Midbrain (tissue), 1 donor: ENCODE measurements at regions not wholly inside any gene's neighbourhood (a gene's known extent, or its start where the extent isn't known, plus 50 kb on each side); places are given as distances from the start of the nearest gene placed in this dataset.

Experiments
- DNase-seq: peaks from one replicate; lab custom pipeline; 2025; lab: John Stamatoyannopoulos, UW

DNA sequence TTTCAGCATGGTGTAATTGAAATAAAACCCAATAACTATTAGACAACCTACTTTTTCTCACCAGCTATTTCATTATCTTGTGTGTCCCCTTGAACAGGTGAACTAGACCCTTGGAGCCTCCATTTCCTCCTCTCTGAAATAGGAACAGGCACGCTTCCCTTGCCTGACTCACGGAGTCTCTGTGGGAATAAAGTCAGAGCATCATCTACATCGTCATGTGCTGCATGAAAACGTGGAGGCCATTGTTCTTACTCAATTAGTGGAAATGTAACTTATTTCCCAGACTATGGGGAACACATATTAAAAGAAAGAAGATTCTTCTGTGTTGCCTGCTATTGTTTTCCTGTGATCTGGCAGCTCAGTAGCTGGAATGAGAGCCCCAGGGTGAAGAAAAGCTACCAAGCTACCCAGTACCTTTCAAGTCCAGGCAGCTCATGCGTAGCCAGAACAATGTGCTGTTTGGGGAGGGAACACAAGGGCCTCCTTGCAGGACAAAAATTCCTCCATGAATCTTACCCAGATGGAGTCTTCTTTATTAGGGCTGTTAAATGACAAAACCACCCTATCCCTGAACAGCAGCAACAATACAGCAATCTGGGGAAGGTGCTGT lies 59.8 kb downstream of the SOX11 start:
- DNase-seq: no peak

DNA sequence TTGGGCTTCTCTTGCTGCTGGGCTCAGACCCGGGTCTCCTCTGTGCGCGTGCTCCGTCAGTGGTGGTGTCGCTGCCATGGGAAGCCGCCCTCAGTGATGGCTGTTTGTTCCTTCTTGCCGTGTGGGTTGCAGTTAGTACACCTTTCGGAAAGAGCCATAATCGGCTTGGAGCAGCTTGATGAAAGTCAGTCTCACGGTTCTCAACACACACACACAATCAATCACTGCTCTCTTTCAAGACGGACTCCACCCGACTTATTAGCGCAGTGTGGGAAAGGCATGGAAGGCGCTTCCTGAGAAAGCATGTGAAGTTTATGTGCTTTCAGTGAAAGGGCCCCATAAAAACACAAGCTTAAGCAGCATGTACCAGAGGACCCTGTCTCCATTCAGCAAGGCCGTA lies 64.1 kb downstream of the SOX11 start:
- DNase-seq: no peak

DNA sequence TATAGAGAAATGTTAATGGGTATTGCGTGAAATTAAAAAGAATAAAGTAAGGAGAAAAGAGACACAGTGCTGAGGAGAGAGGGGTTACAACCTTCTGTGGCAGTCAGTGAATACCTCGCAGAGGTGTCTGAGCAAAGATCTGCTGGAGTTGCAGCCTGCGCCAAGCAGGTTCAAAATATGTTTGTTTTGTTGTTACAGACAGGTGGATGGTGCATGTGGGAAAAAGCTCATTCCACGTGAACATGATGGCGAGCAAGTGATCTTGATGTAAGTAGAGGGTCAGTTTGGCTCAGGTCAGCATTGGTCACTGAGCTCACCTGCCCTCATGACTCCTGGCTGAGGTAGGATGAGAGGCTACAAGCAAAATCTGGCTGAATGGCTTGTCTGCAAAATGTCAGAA lies 66.2 kb downstream of the SOX11 start:
- DNase-seq: no peak

DNA sequence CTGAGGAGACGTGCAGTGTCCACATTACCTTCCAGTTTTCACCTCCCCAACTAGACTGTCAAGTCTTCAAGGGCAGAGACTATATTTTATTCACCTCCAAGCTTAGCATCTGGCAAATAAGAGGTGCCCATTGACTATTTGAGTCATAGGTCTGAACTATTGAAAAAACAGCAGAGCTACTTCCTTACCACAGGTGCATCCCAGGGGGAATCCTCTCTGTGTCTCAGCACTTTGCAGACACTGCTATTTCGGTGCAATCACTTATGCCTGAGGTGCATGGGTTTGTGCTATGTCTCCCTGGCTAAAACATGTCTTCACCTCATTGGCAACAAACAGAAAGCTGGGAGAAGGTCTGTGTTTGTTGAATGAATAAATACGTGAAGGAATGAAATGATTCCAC lies 67.8 kb downstream of the SOX11 start:
- DNase-seq: no peak

DNA sequence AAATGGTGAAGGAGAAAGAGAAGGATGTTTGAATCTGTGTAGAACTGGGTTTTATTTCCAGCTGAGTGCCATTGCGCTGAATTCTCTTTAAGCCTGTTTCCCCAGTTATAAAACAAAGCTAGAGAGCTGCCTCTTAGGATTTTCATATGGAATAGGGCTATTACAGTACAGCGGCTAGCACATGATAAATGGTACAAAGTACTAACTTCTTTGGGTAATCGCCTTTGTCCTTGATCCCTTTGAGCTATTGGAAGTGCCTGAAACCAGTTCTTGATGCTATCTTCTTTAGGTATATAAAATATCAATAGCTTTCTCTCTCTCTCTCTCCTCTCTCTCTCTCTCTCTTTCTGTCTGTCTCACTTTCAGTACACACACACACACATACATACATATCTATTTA lies 71.3 kb downstream of the SOX11 start:
- no peak for DNase-seq

DNA sequence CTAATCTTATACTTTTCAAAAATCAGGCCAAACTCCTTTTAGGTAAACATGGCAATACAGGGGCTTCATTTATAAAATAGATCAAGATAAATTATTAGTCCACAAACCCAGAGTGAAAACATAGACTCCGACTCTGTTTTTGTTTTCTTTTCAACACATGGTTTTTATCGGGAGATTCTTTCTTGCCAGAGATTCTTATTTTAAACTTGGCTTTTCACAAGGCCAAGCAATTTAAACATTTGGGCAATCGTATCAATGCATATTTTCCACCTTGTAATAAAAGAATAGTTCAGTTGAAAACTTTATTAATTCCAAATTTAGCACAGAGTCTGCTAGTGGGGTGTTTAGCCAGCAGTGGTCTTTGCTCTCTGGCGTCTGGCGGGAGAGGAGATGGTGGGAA lies 71.9 kb downstream of the SOX11 start:
- DNase-seq: no peak

DNA sequence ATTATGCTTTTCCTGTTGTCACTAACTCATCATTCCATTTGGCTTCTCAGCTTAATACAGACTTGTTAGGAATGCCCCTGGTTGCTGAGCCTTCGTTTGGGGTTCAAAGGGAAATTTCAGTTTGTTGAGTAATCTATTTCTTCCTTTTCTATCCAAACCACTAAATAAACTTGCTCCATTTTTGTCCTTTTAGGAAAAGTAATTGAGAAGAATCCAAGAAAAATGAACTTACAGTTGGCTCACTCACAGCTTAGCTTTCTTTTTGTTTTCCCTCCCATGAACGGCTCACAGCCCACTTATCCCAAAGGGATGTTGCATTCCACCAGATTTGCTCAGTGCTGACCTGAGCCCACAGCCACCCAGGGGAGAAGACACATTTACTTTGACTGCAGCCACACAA lies 73.9 kb downstream of the SOX11 start:
- DNase-seq: no peak

DNA sequence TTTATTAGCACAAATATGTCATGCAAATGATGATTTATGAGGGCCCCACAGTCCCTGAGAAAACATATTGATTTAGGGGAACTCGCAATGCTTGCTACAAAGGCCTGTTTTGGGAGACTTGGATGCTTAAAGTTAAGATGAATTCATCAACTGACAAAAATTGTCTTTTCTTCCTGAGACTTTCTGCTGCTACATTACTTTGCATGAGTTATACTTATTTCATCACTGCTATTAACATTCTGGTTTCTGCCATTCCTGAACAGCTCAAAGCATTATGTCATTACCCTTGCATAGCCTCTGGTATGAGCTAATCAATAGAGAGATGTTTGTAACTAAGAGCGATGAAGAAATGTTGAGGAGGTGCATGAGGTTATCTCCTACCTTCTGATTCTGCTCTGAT lies 74.4 kb downstream of the SOX11 start:
- no peak for DNase-seq

DNA sequence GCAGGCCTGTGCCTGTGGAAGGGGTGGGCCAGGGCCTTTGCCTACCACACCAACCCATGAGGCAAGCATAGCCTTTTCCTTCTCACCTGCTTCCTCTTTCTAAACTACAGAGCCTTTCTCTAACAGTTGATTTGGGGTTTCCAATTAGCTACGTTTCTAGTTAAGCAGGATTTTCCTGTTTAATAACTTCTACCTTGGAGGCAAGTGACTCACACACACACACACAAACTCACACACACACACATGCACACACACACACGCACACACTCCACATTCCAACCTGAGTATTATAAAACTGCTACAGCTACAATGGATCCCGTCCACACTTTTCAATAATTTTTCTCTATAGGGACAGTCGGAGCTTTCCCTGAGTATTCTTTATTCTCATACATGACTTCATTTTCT lies 84.9 kb downstream of the SOX11 start:
- no peak for DNase-seq

DNA sequence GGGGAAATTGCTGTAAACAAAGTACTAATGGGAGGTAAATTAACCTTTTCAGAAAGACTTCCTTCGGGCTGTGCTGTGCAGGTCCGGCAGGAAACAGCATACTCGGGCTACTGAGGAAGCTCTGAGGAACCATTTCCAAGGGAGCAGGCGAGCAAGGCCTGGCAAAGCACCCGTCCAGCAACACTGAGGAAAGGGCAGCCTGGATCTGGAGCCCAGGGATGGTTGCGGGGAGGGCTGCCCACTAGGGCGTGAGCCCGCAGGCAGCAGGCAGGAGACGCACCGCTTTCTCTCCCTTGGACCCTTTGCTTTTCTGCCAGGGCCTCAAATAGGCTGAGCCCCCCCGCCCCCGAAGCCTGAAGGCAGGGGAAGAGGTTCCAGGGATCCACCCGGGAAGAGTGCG lies 89.5 kb downstream of the SOX11 start:
- no peak for DNase-seq

DNA sequence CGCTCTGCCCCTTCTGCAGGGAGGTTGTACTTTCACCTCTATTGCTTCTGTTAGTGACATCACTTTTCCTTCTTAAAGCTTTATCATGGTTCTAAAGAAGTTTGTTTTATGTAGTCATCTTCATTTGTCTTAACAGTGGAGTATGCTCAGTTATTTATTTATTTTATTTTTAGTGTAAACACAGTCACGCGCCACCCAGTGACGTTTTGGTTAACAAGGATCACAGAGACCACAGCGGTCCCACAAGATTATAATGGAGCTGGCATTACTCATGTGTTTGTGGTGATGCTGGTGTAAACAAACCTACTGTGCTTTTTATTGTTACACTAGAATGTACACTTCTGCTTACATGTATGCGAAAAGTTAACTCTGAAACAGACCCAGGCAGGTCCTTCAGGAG lies 89.9 kb downstream of the SOX11 start:
- DNase-seq: no peak

DNA sequence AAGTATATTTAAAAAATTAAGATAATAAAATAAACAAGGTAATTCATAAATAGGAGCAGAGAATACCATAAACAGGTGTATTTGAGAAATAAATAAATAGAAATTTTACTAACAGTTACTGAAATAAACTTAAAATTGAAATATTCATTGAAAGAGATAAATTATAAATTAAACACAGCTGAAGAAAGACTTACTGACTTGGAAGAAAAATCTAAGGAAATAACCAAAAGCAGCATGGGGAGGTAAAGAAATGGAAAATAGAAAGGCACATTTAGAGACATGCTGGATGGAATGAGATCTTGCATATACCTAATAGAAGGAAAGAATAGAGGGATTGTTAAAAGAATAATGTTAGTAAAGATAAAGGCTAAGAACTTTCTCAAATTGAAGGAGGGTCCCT lies 96.3 kb downstream of the SOX11 start:
- DNase-seq: no peak

DNA sequence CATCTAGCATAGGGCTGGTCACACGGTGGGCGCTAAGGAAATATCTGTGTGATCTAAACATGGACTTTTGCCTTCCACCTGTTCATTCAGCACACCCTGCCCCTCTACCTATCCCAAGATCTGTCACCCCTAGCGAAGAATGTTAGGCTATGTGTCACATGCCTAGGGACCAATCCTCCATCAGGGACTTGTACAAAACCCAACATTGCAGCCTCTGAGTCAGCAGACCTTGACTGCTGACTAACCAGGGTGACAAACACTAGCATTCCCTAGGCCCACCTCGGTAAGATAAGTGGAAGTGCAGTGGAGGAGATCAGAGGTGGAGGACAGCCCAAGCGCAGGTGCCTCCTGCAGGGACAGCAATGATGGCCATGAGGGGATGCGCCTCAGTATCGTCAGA lies 99.2 kb downstream of the SOX11 start:
- no peak for DNase-seq

DNA sequence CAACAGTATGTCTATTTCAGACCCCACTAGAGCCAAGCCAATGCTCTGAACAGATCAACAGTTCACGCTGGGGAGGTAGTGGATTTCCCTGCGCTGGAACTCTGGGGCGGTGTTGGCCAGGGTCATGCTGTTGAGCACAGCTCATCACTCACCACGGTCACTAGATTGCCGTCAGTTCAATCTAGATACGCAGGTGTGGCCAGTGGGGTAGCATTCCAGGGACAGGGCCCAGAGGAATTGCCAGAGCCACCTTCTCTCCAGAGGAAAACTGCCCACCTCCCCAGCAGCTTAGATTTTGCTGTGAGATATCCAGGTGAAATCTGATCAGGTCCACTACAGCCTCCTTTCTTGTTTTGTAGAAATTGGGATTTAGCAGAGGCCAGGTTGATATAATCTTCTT lies 101.8 kb downstream of the SOX11 start:
- DNase-seq: no peak

DNA sequence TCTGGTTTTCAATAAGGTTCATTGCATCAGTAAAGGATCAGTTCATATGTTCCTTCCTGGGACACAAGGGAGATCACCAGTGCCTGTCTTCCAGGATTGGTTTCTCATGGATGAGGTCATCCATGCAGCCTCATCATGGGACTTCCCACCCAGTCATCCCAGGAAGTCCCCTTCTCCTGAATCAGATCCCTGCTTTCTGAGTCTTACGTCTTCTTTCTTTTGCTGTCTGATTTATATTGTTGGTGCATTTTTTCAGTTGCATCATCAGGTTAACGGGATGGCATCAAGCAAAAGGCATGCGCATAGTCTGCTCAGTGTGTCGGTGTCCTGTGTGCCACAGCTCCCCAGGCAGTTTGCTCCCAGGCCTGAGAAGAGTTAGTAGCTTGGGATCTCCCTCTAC lies 105.9 kb downstream of the SOX11 start:
- no peak for DNase-seq

DNA sequence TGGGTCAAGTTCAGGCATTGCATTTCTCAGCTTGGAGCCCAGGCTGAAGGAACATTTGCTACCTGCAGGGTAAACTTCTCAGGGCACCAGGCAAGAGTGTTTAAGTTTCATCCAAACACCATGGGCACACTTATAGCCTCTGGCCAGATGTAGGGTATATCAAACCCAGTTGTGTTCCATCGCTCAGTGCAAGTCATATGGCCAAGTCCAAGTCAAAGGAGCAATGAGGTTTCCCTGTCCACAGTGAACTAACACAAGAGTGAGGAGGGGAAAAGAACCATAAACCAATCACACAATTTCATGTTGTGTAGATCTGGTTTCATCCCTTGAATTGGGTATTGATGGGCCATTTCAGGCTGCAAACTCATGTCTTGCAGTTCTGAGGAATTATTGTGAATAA lies 107.2 kb downstream of the SOX11 start:
- DNase-seq: no peak

DNA sequence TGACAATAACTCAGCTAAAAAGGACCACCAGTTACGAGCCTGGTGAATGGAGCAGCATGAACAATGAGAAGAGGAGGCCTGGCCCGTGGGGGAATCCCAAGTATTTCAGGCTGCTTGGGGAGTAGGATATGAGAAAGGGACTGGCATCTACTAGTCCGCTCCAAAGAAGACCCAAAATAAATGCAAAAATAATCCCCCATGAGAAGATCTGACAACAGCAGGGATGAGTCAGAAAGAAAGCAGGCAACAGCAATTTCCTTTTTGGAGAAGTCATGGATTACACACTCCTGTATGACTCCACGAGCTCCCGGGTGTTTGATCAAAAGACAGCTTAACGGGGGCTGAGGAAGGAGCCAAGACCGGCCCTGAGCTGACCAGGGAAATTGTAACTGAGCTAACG lies 111.4 kb downstream of the SOX11 start:
- DNase-seq: no peak

DNA sequence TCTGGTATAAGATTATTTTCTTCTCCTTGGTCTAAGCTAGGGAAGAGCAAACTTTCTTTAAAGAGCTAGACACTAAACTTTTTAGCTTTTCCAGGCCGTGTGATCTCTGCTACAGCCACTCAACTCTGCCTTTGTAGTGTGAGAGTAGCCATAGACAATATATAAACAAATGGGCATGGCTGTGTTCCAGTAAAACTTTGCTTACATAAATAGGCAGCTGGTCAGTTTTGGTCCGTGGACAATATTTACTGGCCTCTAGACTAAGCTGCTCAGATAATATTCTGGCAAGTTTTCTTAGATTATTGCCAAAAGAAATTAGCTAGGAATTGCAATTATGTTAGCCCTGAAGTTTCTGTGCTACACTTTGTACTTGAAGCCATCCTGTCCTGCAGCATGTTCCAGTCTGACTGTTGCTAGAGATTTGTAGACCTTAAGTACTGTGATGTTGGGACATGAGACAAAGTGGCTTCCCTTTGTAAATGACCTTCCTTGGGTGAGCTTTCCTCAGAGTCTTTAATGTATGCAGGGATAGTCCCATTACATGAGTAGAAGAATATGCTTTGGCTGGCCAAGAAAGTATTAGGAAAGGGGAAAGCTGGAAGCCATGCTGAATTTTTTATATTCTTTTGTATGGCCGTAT lies 126.9 kb downstream of the SOX11 start:
- DNase-seq: no peak

DNA sequence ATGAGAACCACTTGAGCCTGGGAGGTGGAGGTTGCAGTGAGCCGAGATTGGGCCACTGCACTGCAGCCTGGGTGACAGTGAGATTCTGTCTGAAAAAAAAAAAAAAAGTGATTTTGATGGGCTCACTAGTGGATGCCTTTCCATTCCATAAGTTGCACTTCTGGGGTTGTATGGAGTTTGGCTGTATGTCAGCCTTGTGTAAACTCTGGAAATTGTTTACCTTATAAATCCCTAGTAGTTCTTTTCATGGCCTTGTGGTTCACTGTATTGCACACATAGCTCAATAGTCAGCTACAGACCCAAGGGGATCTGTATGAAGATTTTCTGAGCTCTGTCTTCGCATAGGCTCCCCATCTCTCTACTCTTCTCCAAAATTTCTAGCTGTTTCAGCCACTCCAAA lies 131.9 kb downstream of the SOX11 start:
- no peak for DNase-seq

DNA sequence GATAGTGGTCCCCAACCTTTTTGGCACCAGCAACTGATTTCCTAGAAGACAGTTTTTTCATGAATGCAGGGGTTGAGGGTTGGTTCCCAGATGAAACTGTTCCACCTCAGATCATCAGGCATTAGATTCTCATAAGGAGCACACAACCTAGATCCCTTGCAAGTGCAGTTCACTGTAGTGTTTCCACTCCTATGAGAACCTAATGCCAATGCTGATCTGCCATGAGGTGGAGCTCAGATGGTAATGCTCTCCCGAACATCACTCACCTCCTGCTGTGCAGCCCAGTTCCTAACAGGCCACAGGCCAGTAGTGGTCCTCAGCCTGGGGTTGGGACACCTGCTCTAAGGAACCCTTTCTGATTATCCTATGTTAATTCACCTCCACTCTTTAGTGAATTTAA lies 133.5 kb downstream of the SOX11 start:
- DNase-seq: no peak

DNA sequence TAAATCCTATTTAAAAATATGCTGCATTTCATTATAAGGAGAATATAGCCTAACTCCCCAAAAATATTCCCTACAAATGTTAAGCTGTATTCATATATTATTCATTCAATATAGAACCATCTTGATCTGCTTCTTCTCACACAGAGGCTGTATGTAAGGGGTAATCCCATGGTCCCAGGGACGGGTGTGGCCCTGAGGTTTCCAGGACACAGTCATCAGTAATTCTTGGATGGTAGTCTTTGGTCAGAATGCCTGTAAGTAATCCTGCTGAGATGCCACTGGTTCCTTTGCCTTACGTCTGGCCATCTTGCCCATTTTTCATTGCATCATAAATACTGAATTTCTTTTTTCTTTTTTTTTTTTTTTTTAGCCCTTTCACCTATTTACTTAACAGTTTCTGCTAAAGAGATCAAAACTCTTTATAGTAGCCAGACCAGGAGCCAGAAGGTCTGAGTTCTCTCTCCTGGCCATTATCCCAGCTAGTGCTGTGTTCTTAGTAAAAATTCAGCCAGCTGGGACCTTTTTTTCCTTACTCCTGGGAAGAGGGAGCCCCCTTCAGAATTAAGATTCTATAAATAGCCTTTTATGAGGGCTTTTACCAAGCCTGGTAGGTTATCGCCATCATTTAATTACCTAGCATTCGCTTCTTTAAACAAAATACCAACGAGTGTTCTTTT lies 134.9 kb downstream of the SOX11 start:
- DNase-seq: no peak

DNA sequence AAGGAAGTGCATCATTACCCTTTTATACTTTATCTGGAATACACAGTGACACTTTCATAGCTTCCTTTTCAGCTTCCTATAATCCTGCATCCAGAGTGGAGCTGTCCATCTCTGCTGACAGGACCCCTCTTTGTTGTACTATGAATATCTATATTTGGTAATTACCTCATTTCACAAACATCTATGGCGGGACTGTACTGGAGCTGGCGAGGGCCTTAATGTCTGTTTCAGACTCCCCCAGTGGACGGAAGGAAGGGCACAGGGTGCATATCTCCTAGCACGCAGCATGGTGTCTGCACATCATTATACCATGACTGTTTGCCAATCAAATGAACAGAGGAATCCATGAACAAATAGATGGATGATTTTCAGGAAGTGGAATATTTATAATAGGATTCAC lies 142.3 kb downstream of the SOX11 start:
- no peak for DNase-seq

DNA sequence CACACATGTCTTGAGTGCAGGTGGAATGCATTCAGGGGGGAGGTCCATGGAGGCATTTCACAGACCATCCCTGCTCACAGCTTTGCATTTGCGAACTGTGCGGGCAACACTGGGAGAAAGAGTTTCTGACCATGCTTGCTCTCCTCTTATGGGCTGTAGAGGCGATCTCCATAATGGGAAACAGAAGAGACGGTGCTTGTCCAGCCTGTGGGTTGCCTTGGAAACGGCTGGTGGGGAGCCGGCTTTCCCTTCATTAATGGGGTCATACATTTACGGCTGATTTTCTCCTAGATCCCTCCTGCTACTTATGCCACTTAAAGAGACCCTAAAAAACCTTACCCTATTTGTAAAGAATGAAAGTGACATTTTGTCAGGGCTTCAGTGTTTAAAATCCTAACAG lies 147.4 kb downstream of the SOX11 start:
- no peak for DNase-seq

DNA sequence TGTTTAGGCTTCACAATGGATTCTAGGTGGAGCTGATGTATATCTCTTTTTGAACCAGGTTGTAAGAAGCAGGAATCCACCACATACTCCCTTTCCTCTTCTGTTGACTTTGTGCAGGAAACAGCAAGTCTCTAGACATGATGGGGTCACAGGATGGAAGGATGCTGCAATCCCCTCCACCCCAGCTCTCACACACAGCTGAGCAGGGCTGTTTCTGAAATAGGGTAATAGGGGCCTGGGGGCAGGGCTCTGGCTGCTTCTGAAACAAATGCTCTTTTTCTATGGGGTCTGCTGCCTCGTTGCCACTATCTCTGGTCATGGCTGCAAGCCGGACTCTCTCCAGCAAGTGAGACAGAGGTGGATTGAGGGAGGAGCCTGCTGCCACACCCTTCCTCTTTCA lies 148.9 kb downstream of the SOX11 start:
- no peak for DNase-seq
